ELR (cell line): ENCODE measurements at regions not wholly inside any gene's neighbourhood (a gene's known extent, or its start where the extent isn't known, plus 50 kb on each side); places are given as distances from the start of the nearest gene placed in this dataset.

Experiments
- DNase-seq: peaks from one replicate; pipeline ENCODE4 v3.0.0-alpha.2; 2015; ENCODE audit warnings: low read depth

- no peak for DNase-seq
These were observed 226.0 kb downstream of the SNX18 start for GRCh38 chr5:54743581-54743980.

DNA sequence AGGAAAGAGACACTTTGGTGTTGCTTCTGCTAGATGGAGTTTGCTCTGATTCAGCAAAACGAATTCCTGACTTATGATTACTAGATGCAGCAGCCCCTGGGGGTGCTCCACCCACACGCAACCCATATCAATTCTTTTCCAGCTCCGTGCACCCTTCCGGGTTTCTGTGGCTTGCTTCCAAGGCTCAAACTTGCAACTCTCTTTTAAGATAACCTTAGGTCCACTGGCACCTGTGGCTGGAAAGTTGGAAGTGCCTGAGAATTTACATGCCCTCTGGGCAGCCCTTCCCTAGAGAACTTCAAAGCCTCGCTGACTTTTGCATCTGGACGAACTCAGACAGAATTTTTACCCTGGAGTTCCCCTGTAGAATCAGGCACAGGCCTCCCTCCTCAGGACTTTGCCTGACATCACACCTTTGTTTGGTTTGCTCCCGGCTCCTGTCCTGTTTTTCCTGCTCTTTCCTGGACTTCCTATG, 224.9 kb downstream of the SNX18 start:
- DNase-seq, result peak; percentile 90

DNA sequence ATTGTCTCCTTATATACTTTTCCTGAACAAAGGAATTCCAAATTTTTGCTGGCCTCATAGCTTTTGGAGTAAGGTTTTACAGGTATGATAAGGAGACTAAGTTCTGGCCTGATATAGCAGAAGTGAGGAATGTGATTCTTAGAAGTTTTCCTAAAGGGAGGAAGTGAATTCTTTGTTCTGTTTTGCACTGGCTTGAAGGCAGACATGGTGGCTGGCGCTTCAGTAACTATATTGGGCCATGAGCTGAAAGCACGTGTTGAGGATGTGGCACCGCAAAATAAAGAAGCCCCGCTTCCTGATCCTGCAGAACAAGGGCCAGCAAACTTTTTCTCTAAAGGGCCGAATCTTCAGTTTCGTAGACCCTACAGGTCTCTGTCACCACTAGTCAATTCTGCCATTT, 224.2 kb downstream of the SNX18 start:
- no peak for DNase-seq

- DNase-seq, result no peak
These were observed 222.6 kb downstream of the SNX18 start for GRCh38 chr5:54740141-54740540.

DNA sequence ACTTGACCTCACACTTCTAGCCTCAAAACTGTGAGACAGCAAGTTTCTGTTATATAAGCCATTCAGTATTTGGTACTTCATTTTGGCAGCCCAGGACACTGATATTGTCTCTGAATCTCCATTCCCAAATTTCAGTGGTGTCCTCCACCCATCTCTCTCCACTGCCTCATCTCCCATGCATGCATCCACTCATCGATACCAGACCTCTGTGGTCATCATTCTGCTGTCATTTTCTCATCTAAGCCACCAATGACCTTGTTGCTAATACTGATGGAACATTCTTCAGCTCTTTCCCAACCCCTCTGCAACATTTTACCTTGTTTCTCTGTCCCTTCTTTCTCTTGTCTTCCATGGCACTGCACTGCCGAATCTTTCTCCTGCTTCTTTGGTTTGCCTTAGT, 221.8 kb downstream of the SNX18 start:
- no peak for DNase-seq

- no peak for DNase-seq
These were observed 221.4 kb downstream of the SNX18 start for GRCh38 chr5:54738973-54739367.

- DNase-seq, result peak; percentile 75
These were observed 220.8 kb downstream of the SNX18 start for GRCh38 chr5:54738118-54738972.

DNA sequence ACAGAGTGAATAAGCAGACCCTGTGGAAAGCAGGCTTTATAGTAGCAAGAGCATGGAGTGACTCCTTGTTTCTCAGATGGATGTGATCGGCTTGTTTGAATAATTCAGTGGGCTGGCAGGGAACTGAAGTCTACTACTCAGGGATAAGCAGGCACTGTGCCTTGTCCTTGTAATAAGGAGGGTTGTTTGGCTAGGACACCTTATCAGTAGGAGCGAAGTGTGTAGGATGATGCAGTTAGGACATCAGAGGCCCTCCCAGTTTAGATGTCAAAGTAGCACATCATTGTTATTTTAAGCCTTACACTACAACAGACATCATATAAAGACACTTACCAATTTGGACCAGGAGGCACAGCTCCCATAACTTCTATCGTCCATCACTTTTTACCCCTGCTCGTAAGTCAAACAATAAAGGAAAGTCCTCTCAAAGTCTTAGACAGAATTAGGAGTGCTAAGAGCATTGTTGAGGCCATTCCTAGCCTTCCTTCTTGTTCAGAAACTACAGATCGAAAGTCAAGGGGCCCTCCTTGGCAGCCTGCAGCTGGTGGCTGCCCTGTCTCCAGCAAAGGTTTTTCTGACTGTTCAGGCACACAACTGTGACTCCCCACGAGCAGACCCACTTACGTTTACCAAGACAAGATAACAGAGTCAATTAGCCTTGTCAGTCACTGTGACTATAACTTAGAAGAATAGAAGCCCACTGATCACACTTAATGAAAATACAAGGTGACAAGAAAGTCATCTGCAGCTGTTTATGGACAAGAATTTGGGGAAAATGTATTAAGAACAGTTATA, 218.6 kb downstream of the SNX18 start:
- DNase-seq, result no peak

GRCh38 chr5:54733101-54733500, 215.5 kb downstream of the SNX18 start:
- DNase-seq, result no peak

DNA sequence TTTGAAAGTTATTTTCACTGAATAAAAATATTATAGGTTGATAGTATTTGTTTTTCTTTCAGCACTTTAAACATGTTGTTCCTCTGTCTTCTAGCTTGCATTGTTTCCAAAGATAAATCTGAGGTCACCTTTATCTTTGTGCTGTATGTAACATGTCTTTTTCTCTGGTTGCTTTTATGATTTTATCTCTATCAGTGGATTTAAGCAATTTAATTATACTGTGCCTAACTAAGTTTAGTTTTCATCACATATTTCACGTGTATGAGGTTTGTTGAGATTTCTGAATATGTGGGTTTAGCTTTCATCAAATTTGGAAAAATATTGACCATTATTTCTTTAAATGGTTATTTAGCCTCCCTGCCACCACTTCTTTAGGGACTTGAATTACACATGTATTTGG, 214.5 kb downstream of the SNX18 start:
- no peak for DNase-seq

DNA sequence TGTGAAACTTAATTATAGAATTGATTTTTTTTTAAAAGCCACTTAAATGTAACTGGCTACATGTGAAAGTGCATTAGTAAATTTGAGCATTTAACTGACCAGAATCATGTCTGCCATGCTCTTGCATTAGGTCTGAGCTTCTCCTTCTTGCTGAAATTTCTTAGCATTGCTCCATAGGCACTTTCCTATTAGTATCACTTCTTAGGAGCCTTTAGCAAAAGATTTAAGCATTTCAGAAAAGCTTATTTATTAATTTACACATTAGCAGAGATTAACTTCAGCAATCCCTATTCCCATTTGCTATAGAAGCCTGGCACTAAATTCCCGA, 211.0 kb downstream of the SNX18 start:
- DNase-seq, result no peak

GRCh38 chr5:54727874-54728587, 210.5 kb downstream of the SNX18 start:
- DNase-seq, result no peak

DNA sequence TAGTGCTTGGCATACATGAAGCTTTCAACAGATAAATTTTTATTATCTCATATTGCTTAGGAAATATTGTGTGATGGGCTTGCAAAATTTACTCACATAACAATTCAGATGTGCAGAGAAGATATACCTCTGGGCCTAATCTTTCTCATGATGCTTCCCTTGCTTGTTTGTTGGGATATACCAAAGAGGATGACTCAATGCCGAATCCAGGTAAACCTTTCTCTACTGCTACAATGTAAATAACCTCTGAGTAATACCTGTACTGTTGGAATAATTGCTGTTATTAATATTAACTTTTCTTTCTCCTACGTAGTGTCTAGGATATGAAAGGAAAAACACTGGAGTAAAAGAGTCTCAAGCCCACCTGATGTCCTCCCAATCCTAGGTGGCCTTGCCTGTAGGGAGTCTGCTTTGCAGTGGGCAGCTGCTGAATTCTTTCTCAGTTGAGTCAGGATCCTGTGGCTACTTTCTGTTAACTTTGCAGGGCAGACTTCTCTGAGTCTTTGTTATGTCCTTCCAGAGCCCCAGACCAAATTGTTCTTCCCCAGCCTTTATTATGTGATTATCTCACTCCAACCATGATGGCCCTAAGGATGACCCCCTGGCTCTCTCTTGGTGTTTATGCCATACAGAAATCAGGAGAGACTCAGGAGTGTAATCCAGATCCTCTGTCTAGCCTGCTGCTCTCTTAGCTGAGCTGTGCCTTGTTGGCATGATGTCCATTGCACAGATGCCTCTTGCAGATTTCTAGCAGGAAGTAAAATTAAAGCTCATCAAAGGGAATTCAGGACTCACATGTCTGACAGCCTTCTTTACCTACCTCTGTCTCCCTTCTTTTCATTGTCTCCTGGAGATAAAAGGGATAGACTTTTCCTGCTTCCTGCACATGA, 208.1 kb downstream of the SNX18 start:
- peak; percentile 42 for DNase-seq

GRCh38 chr5:54722846-54723433, 205.4 kb downstream of the SNX18 start:
- peak; percentile 30 for DNase-seq

GRCh38 chr5:54721951-54722654, 204.5 kb downstream of the SNX18 start:
- no peak for DNase-seq

DNA sequence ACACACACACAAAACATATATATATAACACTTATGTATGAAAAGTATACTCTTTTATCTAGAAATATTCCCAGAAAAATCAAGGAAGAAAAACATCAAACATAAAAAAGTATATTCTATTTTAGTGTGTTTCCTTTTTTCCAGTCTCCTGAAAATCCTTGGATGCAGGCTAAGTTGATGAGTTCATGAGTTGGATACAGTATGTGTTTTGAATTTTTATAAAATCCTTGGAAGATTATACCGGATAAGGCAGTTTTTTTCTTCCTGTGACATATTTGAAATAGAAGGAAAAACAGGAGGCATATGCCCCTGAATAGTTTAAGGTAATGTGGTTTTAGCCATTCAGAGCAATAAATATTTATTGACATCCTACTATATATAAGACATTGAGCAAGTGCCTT, 203.6 kb downstream of the SNX18 start:
- DNase-seq, result no peak

DNA sequence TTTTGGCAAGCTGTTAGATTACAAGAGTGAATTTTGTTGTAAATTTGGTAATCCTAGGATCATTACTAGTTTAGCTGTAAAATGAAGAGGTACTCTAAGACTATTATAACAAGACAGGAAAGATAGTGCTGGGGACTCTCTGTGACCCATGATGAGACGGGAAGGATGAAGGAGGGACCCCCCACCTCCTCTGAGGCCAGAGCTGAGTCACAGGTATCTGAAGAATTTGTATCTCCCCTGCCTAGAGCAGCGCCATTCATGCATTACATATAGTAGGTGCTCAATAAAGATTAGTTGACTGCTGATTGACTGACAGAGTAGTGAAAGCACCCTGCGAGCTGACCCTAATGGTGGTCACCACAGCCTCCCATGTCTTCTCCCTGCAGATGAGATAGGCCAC, 202.8 kb downstream of the SNX18 start:
- no peak for DNase-seq

- DNase-seq, result peak; percentile 61
These were observed 202.1 kb downstream of the SNX18 start for GRCh38 chr5:54719384-54720283.

- no peak for DNase-seq
These were observed 201.1 kb downstream of the SNX18 start for GRCh38 chr5:54718656-54719055.

- DNase-seq, result no peak
These were observed 200.3 kb downstream of the SNX18 start for GRCh38 chr5:54717870-54718269.
